Stomach smooth muscle (tissue), 2 donors: ENCODE measurements at regions not wholly inside any gene's neighbourhood (a gene's known extent, or its start where the extent isn't known, plus 50 kb on each side); places are given as distances from the start of the nearest gene placed in this dataset.

Experiments used
- H3K27ac ChIP-seq: one replicate; pipeline ENCODE4 v1.7.0; 2013; ENCODE audit warnings: mild to moderate bottlenecking, low read length, inconsistent platforms
- H3K27me3 ChIP-seq, 2 donors: one replicate each; pipeline ENCODE4 v1.7.0; 2013; ENCODE audit warnings: low read length in 2 of 2; ENCODE audit not compliant: insufficient read depth in 2 of 2, control insufficient read depth in 1 of 2
- H3K36me3 ChIP-seq, 2 donors: one replicate each; pipeline ENCODE4 v1.7.0; 2013; ENCODE audit warnings: low read length in 2 of 2; ENCODE audit not compliant: control insufficient read depth in 2 of 2, insufficient read depth in 2 of 2
- H3K4me1 ChIP-seq: one replicate; pipeline ENCODE4 v1.7.0; 2013; ENCODE audit warnings: low read length; ENCODE audit not compliant: control insufficient read depth, insufficient read depth
- H3K4me3 ChIP-seq, 2 donors: one replicate each; pipeline ENCODE4 v1.7.0; 2013; ENCODE audit warnings: low read length in 2 of 2
- H3K9ac ChIP-seq, 2 donors: one replicate each; pipeline ENCODE4 v1.7.0; 2013; ENCODE audit warnings: low read length in 2 of 2, mild to moderate bottlenecking in 1 of 2
- H3K9me3 ChIP-seq, 2 donors: one replicate each; pipeline ENCODE4 v1.7.0; 2013; ENCODE audit warnings: low read length in 2 of 2; ENCODE audit not compliant: control insufficient read depth in 2 of 2
- donor health status: healthy.
- donor health status: Pancreatic carcinoma.

DNA sequence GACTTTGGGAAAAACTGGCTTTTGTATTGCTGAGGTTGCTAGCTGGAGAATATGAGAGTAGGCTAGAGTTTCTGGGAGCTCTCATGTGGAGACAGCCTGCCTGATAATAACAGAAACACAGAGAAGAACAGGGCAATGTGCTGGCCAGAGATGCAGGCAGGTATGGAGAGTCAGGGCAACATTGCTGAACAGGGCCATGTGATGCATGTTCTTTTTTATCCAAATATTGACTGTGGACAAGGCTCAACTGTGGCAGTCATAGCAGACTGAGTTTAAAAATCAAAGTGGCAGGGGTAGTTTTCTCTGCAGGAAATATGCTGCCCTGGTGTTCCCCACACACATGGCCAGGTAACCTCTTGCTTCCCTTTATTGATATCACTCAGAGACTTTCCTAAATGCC lies 381.1 kb downstream of the RASEF start:
- H3K27ac ChIP-seq, result no peak overlapping the region
- H3K9me3 ChIP-seq, result no peaks in the 10 kb centered on the region
- H3K4me1 ChIP-seq, result no peaks in the 10 kb centered on the region
- H3K9ac ChIP-seq, result no peak overlapping the region
- H3K4me3 ChIP-seq, result no peak overlapping the region
- H3K27me3 ChIP-seq, result no peaks in the 10 kb centered on the region
- H3K36me3 ChIP-seq, result no peaks in the 10 kb centered on the region

DNA sequence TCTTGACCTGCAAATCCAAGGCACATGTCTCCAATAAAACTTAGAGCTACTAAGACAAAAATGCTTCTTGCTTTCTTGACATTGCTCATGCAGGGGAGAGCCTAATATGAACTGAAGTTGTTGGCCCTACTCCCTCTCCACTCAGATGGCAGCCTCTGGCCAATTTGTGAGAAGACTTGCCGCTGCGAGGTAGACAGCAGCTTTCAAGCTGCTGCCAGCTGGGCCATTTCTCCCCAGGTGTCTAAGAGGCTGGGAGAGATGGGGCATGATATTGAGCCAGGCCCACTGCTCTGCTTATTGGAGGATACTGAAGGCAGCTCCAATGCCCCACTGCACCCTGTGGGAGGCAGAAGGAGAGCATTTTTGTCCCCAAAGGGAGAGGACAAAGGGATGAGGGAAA lies 380.5 kb downstream of the RASEF start:
- H3K4me1 ChIP-seq, result no peaks in the 10 kb centered on the region
- no peaks in the 10 kb centered on the region for H3K36me3 ChIP-seq
- H3K9ac ChIP-seq, result no peak overlapping the region
- no peak overlapping the region for H3K4me3 ChIP-seq
- H3K27me3 ChIP-seq, result no peaks in the 10 kb centered on the region
- H3K9me3 ChIP-seq, result no peaks in the 10 kb centered on the region
- no peak overlapping the region for H3K27ac ChIP-seq

DNA sequence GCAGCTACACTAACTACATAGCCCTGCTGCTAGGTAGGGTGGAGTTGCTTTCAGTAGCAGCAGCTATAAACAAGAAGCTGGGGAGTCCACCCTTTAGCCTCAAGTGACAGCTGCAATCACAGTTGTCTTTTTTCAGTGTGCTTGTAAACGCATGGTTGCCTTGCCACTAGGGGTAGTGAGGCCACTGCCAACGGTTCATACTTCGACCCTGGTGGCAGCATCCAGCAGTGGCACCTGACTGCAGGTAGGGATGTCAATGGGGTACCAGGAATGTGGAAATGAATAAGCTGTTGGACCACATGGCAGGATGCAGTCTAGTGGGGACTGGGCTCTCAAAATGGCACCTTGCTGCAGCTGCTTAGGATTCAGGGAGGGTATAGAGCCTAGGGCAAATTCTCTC lies 367.2 kb downstream of the RASEF start:
- H3K9me3 ChIP-seq, result peaks cover 0 to 2% of the 10 kb centered on the region in 2 donors
- no peaks in the 10 kb centered on the region for H3K4me1 ChIP-seq
- no peak overlapping the region for H3K27ac ChIP-seq
- no peak overlapping the region for H3K4me3 ChIP-seq
- no peaks in the 10 kb centered on the region for H3K27me3 ChIP-seq
- no peak overlapping the region for H3K9ac ChIP-seq
- H3K36me3 ChIP-seq, result no peaks in the 10 kb centered on the region

DNA sequence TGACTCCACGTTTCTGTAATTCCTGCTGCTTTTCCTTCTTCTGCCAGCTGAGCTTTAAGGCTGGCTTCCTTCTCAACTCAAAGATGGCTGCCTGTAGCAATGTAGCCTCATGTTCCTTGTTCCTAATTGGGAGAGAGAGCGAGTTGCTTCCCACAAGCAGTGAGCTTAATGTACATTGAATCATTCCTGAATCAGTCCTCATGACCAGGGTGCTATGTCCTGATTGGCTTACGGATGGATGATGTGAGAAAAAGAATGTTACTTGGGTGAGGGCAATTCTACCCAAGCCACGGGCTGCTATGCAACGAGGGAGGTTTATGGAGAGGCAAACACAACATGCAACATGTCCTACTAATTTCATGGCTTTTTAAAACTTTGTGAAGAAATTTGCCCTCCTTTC lies 356.2 kb downstream of the RASEF start:
- Histone ChIP-seq H3K27ac (no peak overlapping the region), H3K4me3 (no peak overlapping the region), H3K27me3 (no peaks in the 10 kb centered on the region), H3K9me3 (no peaks in the 10 kb centered on the region), H3K9ac (no peak overlapping the region), H3K4me1 (no peaks in the 10 kb centered on the region), H3K36me3 (no peaks in the 10 kb centered on the region)

DNA sequence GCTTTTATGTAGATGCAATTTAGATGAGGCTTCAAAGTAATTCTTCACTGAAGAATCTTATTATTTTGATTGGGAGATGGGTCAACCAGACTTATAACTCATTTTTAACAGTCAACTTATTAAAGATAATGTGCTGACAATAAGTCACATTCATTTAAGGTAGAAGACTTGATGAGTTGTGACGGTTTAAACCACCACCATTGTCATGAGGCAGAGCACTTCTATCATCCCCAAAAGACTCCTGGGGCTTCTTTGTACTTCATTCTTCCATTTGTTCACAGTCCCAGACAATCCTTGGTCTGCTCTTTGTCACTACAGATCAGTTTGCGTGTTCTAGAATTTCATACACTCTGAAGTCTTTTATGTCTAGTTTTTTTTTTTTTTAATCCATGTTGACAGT lies 346.1 kb downstream of the RASEF start:
- Histone ChIP-seq H3K4me1 (no peaks in the 10 kb centered on the region), H3K9ac (no peak overlapping the region), H3K27ac (no peak overlapping the region), H3K36me3 (no peaks in the 10 kb centered on the region), H3K27me3 (no peaks in the 10 kb centered on the region), H3K9me3 (peaks cover 4 to 5% of the 10 kb centered on the region in 2 donors), H3K4me3 (no peak overlapping the region)

DNA sequence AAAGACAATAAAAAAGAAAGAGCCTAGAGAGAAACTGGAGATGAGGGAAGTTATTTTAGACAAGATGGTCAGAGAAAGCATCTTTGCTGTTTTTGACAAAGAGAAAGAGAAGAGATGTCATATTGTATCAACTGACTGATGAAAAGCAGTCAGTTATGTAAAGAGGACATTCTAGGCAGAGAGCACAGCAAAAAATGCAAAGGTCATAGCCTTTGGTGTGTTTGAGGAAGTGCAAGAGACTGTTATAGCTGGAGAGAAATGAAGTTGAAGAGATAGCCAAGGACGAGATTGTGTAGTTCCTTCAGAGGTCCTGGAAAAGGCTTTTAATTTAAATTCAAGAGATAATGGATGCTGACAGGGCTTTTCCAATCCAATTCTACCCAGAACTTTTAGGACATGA lies 342.4 kb downstream of the RASEF start:
- Histone ChIP-seq H3K9me3 (no peaks in the 10 kb centered on the region), H3K9ac (no peak overlapping the region), H3K27me3 (no peaks in the 10 kb centered on the region), H3K4me1 (no peaks in the 10 kb centered on the region), H3K36me3 (no peaks in the 10 kb centered on the region), H3K27ac (no peak overlapping the region), H3K4me3 (no peak overlapping the region)

DNA sequence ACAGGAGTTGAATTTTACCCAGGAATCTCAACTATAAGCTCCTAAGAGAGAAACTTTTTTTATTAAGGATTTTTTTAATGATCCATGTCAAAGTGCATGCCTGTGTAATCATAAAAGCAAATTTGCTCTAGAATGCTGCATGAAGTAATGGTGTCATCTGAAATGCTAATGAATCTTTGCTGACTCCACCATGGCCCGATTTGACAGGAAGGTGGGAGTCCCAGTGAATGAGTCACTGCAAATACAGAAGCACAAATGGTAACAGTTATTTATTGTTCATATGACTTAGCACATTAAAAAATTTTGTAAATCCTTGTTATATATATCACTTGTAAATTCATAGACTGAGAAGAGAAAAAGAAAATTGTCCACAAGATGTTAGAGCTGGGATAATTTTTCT lies 341.3 kb downstream of the RASEF start:
- Histone ChIP-seq H3K36me3 (no peaks in the 10 kb centered on the region), H3K27me3 (no peaks in the 10 kb centered on the region), H3K9ac (no peak overlapping the region), H3K4me3 (no peak overlapping the region), H3K9me3 (no peaks in the 10 kb centered on the region), H3K4me1 (no peaks in the 10 kb centered on the region), H3K27ac (no peak overlapping the region)

DNA sequence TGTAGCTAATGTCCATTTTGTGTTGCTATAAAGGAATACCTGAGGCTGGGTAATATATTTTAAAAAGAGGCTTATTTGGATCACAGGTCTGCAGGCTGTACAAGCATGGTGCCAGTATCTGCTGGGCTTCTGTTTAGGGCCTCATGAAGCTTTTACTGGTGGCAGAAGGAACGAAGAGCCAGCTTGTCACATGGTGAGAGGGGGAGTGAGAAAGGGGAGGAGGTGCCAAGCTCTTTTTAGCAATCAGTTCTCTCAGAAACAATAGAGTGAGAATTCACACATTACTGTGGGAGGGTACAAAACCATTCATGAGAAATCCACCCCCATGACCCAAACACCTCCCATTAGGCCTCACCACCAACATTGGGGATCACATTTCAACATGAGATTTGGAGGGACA lies 340.9 kb downstream of the RASEF start:
- Histone ChIP-seq H3K9ac (no peak overlapping the region), H3K36me3 (no peaks in the 10 kb centered on the region), H3K4me1 (no peaks in the 10 kb centered on the region), H3K9me3 (no peaks in the 10 kb centered on the region), H3K4me3 (no peak overlapping the region), H3K27me3 (no peaks in the 10 kb centered on the region), H3K27ac (no peak overlapping the region)

DNA sequence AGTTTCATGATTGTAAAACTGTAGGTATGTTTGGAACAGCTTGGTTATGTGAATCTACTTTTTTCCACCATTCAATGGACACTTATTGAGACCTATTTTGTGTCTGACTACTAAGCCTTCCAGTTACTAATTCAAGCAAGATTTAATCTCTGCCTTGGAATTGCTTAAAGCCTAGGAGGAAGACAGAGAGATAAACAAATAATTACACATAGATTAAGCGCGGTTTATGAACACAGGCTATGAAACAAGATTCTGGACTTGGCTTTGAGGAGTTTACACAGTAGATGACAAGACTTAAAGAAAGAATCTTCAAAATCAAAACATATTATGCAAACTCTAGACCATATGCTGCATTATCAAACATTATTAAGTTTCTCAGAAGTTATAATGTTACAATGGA lies 340.4 kb downstream of the RASEF start:
- no peaks in the 10 kb centered on the region for H3K4me1 ChIP-seq
- no peaks in the 10 kb centered on the region for H3K27me3 ChIP-seq
- no peaks in the 10 kb centered on the region for H3K36me3 ChIP-seq
- no peaks in the 10 kb centered on the region for H3K9me3 ChIP-seq
- no peak overlapping the region for H3K9ac ChIP-seq
- H3K27ac ChIP-seq, result no peak overlapping the region
- H3K4me3 ChIP-seq, result no peak overlapping the region

DNA sequence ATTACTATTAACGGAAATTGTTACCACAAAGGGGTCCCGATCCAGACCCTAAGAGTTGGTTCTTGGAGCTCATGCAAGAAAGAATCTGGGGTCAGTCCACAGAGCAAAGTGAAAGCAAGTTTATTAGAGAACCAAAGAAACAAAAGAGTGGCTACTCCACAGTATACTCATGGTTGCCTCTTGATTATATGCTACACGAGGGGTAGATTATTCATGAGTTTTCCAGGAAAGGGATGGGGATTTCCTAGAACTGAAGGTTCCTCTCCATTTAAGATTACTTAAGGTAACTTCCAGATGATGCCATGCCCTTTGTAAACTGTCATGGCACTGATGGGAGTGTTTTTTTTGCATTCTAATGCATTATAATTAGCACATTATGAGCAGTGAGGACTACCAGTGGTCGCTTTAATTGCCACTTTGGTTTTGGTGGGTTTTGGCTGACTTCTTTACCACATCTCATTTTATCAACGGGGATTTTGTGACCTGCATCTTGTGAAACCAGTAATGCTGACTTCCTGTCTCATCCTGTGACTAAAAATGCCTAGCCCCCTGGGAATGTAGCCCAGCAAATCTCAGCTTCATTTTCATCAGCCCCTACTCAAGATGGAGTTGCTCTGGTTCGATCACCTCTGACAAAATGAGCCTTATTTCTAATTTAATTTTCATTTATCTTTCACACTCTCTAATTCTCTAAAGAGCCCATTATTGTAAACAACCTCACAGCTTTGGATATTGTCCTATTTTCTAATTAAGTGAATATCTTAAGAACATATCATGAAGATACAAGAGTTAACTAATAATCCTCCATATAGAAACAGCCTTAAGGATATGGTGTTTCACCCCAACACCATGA lies 336.3 kb downstream of the RASEF start:
- Histone ChIP-seq H3K9me3 (no peaks in the 10 kb centered on the region), H3K4me1 (no peaks in the 10 kb centered on the region), H3K27ac (no peak overlapping the region), H3K27me3 (no peaks in the 10 kb centered on the region), H3K9ac (no peak overlapping the region), H3K4me3 (no peak overlapping the region), H3K36me3 (no peaks in the 10 kb centered on the region)

DNA sequence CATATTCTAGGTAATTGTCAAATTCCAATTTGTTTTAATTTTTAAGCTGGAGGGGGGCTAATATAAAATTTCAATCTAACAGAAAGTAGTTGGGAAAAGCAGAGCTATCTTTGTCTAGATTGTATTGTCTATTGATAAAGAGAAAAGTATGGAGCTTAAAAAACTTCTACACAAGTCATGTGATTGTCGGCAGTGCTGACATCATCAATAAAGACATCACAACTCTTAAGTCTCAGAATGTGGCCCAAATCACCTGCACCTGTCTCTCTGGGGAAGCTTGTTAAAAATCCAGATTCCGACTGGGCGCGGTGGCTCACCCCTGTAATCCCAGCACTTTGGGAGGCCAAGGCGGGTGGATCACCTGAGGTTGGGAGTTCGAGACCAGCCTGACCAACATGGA lies 333.8 kb downstream of the RASEF start:
- H3K36me3 ChIP-seq, result no peaks in the 10 kb centered on the region
- H3K9ac ChIP-seq, result no peak overlapping the region
- no peaks in the 10 kb centered on the region for H3K27me3 ChIP-seq
- H3K27ac ChIP-seq, result no peak overlapping the region
- no peaks in the 10 kb centered on the region for H3K4me1 ChIP-seq
- H3K4me3 ChIP-seq, result no peak overlapping the region
- H3K9me3 ChIP-seq, result no peaks in the 10 kb centered on the region
